ENCODE measurements at regions not wholly inside any gene's neighbourhood (a gene's known extent, or its start where the extent isn't known, plus 50 kb on each side); places are given as distances from the start of the nearest gene placed in this dataset.

DNA sequence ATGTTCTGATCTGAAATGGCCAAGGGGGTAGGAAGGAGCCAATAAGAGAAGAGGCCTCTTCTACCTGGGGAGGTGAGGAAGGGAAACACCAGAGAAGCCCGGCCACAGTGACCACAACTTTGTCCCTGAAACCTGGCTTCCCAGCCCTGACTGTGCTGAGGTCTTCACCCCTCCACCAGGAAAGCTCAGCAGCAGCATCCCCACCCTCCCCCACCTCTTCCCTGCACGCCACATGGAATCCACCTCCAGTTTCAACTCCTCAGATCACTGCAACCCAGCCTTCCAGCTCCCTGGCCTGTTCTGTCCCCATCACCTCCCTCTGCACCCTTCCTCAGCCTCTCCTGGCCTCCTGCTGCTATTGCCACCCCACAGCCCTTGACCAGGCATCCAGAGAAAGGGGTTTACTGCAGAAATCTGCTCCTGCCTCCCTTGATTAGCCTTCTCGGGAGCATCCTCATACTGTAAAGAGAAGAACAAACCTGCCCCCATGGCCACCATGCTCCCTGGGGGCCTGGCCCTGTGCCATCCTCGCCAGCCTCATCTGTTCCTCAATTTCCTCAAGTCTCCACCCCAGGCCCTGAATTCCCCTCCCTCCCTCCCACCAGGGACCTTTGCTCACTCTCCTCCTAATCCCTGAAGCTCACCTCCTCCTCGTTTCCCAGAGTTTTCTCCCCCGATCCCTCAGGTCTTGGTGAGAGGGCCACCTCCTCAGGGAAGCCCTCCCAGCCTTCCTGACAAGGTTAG lies 450.9 kb downstream of the MATN1 start:
- DNase-seq (no peak), ATAC-seq (ENCODE audit: low read depth in 2 of 2) (no peak)
- no peak overlapping the region for H3K27ac ChIP-seq (ENCODE audit: insufficient read depth, low read length, poor library complexity, severe bottlenecking)
- H3K4me3 Mint-ChIP-seq, result no peak overlapping the region
- H3K9me3 Mint-ChIP-seq, result peaks cover 0 to 4% (median 0%) of the 10 kb centered on the region in 7 donors
- H3K36me3 Mint-ChIP-seq, result no peaks in the 10 kb centered on the region
- H3K4me1 Mint-ChIP-seq, result no peaks in the 10 kb centered on the region
- H3K27me3 ChIP-seq (ENCODE audit: control insufficient read depth, insufficient read depth, low read length), result peaks cover 3% of the 10 kb centered on the region
- no peaks in the 10 kb centered on the region for H3K36me3 ChIP-seq (ENCODE audit: control insufficient read depth, insufficient read depth, low read length)
- no peak overlapping the region for H3K4me3 ChIP-seq (ENCODE audit: low read depth, low read length)
- peaks cover 8% of the 10 kb centered on the region for H3K27me3 Mint-ChIP-seq
- no peaks in the 10 kb centered on the region for H3K4me1 ChIP-seq (ENCODE audit: control insufficient read depth, insufficient read depth, low read length, poor library complexity, severe bottlenecking)
- H3K27ac Mint-ChIP-seq, result no peak overlapping the region
- no peaks in the 10 kb centered on the region for H3K9me3 ChIP-seq (ENCODE audit: control insufficient read depth in 2 of 2, low read length in 2 of 2)

- no peaks in the 10 kb centered on the region for H3K4me1 Mint-ChIP-seq
- no peaks in the 10 kb centered on the region for H3K36me3 Mint-ChIP-seq
- no peak overlapping the region for H3K4me3 Mint-ChIP-seq
- DNase-seq, result no peak
- Histone ChIP-seq H3K4me1 (ENCODE audit: control insufficient read depth, insufficient read depth, low read length, poor library complexity, severe bottlenecking) (no peaks in the 10 kb centered on the region), H3K36me3 (ENCODE audit: control insufficient read depth, insufficient read depth, low read length) (no peaks in the 10 kb centered on the region), H3K27me3 (ENCODE audit: control insufficient read depth, insufficient read depth, low read length) (peaks cover 3% of the 10 kb centered on the region), H3K4me3 (ENCODE audit: low read depth, low read length) (no peak overlapping the region), H3K27ac (ENCODE audit: insufficient read depth, low read length, poor library complexity, severe bottlenecking) (no peak overlapping the region), H3K9me3 (ENCODE audit: control insufficient read depth in 2 of 2, low read length in 2 of 2) (no peaks in the 10 kb centered on the region)
- H3K27ac Mint-ChIP-seq, result no peak overlapping the region
- H3K9me3 Mint-ChIP-seq, result peaks cover 0 to 4% (median 0%) of the 10 kb centered on the region in 7 donors
- peaks cover 7% of the 10 kb centered on the region for H3K27me3 Mint-ChIP-seq
- no peak for ATAC-seq (ENCODE audit: low read depth in 2 of 2)
These were observed 451.7 kb downstream of the MATN1 start for GRCh38 chr1:30271401-30272276.

- Mint-ChIP-seq H3K27ac (peak overlapping the region in 1 of 3 donors; percentile 44), H3K9me3 (peaks cover 0 to 4% (median 0%) of the 10 kb centered on the region in 7 donors), H3K4me1 (no peaks in the 10 kb centered on the region), H3K36me3 (no peaks in the 10 kb centered on the region), H3K27me3 (peaks cover 7% of the 10 kb centered on the region), H3K4me3 (no peak overlapping the region)
- Histone ChIP-seq H3K9me3 (ENCODE audit: control insufficient read depth in 2 of 2, low read length in 2 of 2) (no peaks in the 10 kb centered on the region), H3K27me3 (ENCODE audit: control insufficient read depth, insufficient read depth, low read length) (peaks cover 3% of the 10 kb centered on the region), H3K4me1 (ENCODE audit: control insufficient read depth, insufficient read depth, low read length, poor library complexity, severe bottlenecking) (no peaks in the 10 kb centered on the region), H3K4me3 (ENCODE audit: low read depth, low read length) (no peak overlapping the region), H3K27ac (ENCODE audit: insufficient read depth, low read length, poor library complexity, severe bottlenecking) (no peak overlapping the region), H3K36me3 (ENCODE audit: control insufficient read depth, insufficient read depth, low read length) (no peaks in the 10 kb centered on the region)
- DNase-seq (no peak), ATAC-seq (ENCODE audit: low read depth in 2 of 2) (no peak)
These were observed 452.9 kb downstream of the MATN1 start for GRCh38 chr1:30270461-30270860.

- H3K9me3 ChIP-seq (ENCODE audit: control insufficient read depth in 2 of 2, low read length in 2 of 2), result no peaks in the 10 kb centered on the region
- no peaks in the 10 kb centered on the region for H3K4me1 ChIP-seq (ENCODE audit: control insufficient read depth, insufficient read depth, low read length, poor library complexity, severe bottlenecking)
- H3K4me3 Mint-ChIP-seq, result no peak overlapping the region
- peaks cover 0 to 2% (median 0%) of the 10 kb centered on the region in 7 donors for H3K9me3 Mint-ChIP-seq
- ATAC-seq (ENCODE audit: low read depth in 2 of 2) (no peak), DNase-seq (no peak)
- no peaks in the 10 kb centered on the region for H3K36me3 Mint-ChIP-seq
- no peaks in the 10 kb centered on the region for H3K36me3 ChIP-seq (ENCODE audit: control insufficient read depth, insufficient read depth, low read length)
- H3K27me3 Mint-ChIP-seq, result peaks cover 7% of the 10 kb centered on the region
- no peak overlapping the region for H3K27ac ChIP-seq (ENCODE audit: insufficient read depth, low read length, poor library complexity, severe bottlenecking)
- no peak overlapping the region for H3K4me3 ChIP-seq (ENCODE audit: low read depth, low read length)
- H3K27ac Mint-ChIP-seq, result no peak overlapping the region
- H3K4me1 Mint-ChIP-seq, result no peaks in the 10 kb centered on the region
- peaks cover 3% of the 10 kb centered on the region for H3K27me3 ChIP-seq (ENCODE audit: control insufficient read depth, insufficient read depth, low read length)
These were observed 454.3 kb downstream of the MATN1 start for GRCh38 chr1:30268923-30269666.

- Histone ChIP-seq H3K36me3 (ENCODE audit: control insufficient read depth, insufficient read depth, low read length) (no peaks in the 10 kb centered on the region), H3K4me1 (ENCODE audit: control insufficient read depth, insufficient read depth, low read length, poor library complexity, severe bottlenecking) (no peaks in the 10 kb centered on the region), H3K27ac (ENCODE audit: insufficient read depth, low read length, poor library complexity, severe bottlenecking) (no peak overlapping the region), H3K27me3 (ENCODE audit: control insufficient read depth, insufficient read depth, low read length) (peaks cover 3% of the 10 kb centered on the region), H3K4me3 (ENCODE audit: low read depth, low read length) (no peak overlapping the region), H3K9me3 (ENCODE audit: control insufficient read depth in 2 of 2, low read length in 2 of 2) (no peaks in the 10 kb centered on the region)
- no peak overlapping the region for H3K4me3 Mint-ChIP-seq
- H3K4me1 Mint-ChIP-seq, result no peaks in the 10 kb centered on the region
- H3K9me3 Mint-ChIP-seq, result no peaks in the 10 kb centered on the region
- no peak overlapping the region for H3K27ac Mint-ChIP-seq
- ATAC-seq (ENCODE audit: low read depth in 2 of 2) (no peak), DNase-seq (no peak)
- H3K36me3 Mint-ChIP-seq, result no peaks in the 10 kb centered on the region
- H3K27me3 Mint-ChIP-seq, result peaks cover 7% of the 10 kb centered on the region
These were observed 455.5 kb downstream of the MATN1 start for GRCh38 chr1:30267856-30268255.

DNA sequence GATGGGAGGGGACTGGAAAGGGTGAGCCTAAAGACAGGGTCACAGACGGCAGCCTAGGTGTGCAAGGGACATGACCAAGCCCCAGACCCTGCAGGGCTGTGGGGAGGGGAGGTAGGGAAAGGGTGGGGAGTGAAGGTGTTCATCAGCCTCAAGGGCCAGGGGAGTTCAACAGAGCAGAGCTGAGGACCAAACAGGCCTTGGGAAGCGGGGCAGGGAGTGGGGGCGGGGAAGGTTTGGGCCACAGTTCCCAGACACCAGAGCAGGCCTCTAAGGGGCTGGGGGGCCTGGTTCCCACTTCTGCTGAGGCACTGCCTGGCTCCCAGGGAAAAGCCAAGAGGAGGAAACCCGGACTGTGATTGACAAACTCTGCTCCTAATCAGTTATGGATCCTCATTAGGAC lies 456.3 kb downstream of the MATN1 start:
- H3K27me3 Mint-ChIP-seq, result peaks cover 7% of the 10 kb centered on the region
- H3K36me3 ChIP-seq (ENCODE audit: control insufficient read depth, insufficient read depth, low read length), result no peaks in the 10 kb centered on the region
- ATAC-seq (ENCODE audit: low read depth in 2 of 2) (no peak), DNase-seq (no peak)
- H3K27me3 ChIP-seq (ENCODE audit: control insufficient read depth, insufficient read depth, low read length), result peaks cover 3% of the 10 kb centered on the region
- no peak overlapping the region for H3K4me3 Mint-ChIP-seq
- H3K4me3 ChIP-seq (ENCODE audit: low read depth, low read length), result no peak overlapping the region
- H3K9me3 ChIP-seq (ENCODE audit: control insufficient read depth in 2 of 2, low read length in 2 of 2), result no peaks in the 10 kb centered on the region
- H3K4me1 ChIP-seq (ENCODE audit: control insufficient read depth, insufficient read depth, low read length, poor library complexity, severe bottlenecking), result no peaks in the 10 kb centered on the region
- H3K9me3 Mint-ChIP-seq, result peaks cover 0 to under 1% (median 0%) of the 10 kb centered on the region in 7 donors
- H3K36me3 Mint-ChIP-seq, result no peaks in the 10 kb centered on the region
- no peaks in the 10 kb centered on the region for H3K4me1 Mint-ChIP-seq
- no peak overlapping the region for H3K27ac Mint-ChIP-seq
- H3K27ac ChIP-seq (ENCODE audit: insufficient read depth, low read length, poor library complexity, severe bottlenecking), result no peak overlapping the region

DNA sequence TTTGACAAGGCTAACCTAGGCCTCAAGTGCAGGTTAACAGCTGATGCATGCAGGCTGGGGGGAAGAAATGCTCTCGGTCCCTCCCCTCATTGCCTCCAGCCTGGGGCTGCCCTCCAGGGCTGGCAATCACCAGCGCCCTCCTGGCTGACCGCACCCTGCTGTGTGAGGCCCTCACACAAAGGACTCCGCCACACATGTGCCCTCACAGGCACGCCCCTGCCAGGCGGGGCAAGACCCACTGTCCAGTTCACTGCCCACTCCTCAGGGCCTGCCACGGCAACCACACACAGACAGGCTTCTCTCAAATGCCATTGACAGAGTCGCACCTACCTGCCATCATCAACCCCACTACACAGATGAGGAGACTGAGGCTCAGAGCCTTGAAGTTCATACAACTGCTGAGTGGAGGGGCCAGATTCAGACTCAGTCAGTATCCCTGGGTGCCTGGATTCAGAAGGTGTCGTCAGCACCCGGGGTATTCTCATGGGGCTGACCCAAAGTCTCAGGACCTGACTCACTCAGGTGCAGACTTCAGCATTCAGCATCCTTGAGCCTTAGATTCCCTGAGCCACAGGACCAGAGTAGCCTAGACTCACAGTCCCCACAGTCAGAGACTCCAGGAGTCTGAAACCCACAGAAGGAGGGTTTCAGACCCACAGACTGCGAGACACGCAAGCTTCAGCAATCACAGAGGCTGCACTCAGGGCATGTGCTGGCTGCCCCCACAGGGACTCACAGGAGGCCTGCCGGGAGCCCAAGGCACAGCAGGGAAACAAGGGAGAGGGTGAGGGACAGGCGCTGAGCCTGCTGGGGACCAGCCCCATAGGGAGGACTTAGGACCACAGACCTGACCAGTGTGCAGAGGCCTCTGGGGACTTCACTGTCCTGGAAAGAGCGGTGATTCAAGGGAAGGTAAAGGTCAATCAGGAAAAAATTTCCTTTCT lies 458.0 kb downstream of the MATN1 start:
- Mint-ChIP-seq H3K36me3 (no peaks in the 10 kb centered on the region), H3K4me1 (no peaks in the 10 kb centered on the region), H3K4me3 (no peak overlapping the region), H3K27ac (peak overlapping the region in 1 of 3 donors; percentile 81), H3K9me3 (peaks cover 0 to 2% (median 0%) of the 10 kb centered on the region in 7 donors), H3K27me3 (peaks cover 7% of the 10 kb centered on the region)
- Histone ChIP-seq H3K27me3 (ENCODE audit: control insufficient read depth, insufficient read depth, low read length) (peaks cover 3% of the 10 kb centered on the region), H3K4me3 (ENCODE audit: low read depth, low read length) (no peak overlapping the region), H3K4me1 (ENCODE audit: control insufficient read depth, insufficient read depth, low read length, poor library complexity, severe bottlenecking) (no peaks in the 10 kb centered on the region), H3K36me3 (ENCODE audit: control insufficient read depth, insufficient read depth, low read length) (no peaks in the 10 kb centered on the region), H3K9me3 (ENCODE audit: control insufficient read depth in 2 of 2, low read length in 2 of 2) (no peaks in the 10 kb centered on the region), H3K27ac (ENCODE audit: insufficient read depth, low read length, poor library complexity, severe bottlenecking) (no peak overlapping the region)
- ATAC-seq (ENCODE audit: low read depth in 2 of 2) (no peak), DNase-seq (no peak)
